OCI-M1 (cell line): ENCODE measurements at regions not wholly inside any gene's neighbourhood (a gene's known extent, or its start where the extent isn't known, plus 50 kb on each side); places are given as distances from the start of the nearest gene placed in this dataset.
"Not testable (repeated sequence)": the region's sequence is repeated elsewhere in the genome, so short reads cannot be mapped to it uniquely, and the experiment has no call there.

Experiments
- DNase-seq: peaks from one replicate; lab custom pipeline; 2025; lab: John Stamatoyannopoulos, UW

- peak; percentile 49 for DNase-seq
Observed at GRCh38 chr11:95650276-95650675, 139.3 kb downstream of the FAM76B start.

DNA sequence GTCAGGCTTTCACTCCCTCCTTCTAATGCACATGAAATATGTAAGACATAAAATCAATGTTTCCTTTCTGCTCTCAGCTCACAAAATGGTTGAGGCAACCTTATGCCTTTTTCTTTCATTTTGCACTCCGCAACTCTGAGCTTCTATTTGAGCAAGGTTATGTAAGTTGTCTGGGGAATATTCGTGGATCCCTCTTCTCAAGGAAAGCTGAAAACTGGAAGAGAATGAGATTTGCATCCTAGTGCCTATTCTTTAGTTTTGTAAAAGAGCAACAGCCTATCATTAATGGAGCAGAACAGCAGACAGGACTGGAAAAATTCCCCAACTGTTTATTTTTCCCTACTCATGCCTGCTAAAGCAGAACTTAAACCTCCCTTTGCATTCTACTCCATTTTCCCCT lies 141.7 kb downstream of the FAM76B start:
- no peak for DNase-seq

DNA sequence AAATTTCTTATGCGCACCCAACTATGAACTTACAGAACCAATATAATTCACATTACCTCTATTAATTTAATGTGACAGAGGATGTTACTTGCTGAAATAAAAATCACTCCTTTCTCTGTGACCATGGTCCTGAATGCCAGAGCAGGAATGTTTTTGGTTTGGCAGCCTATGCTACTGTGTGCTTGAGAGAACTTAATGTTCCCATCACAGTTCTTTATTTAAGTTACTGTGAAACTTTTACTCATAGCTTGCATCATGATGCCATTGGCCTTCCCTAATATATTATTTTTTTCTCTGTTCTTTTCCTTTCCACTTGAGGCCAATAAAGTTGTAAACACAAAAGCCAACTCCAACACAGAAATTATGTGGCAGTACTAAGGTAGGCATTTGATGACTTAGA lies 142.2 kb downstream of the FAM76B start:
- no peak for DNase-seq

- no peak for DNase-seq
Observed at GRCh38 chr11:95641495-95641894, 148.1 kb downstream of the FAM76B start.

DNA sequence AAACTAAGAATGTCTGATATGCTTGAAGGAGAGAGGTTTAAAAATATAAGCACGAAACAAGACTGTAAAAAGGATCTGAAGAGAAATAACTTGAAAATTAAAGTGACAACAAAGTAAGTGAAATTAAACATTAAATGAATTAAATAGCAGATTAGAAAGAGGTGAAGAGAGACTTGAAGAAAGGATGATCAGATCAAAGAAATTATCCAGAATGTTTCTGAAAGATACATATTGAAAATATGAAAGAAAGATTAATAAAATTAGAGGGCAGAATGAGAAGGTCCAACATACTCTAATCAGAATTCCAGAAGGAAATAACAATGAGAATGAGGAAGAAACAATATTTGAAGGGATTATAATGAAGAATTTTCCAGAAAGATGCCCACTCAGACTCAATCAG lies 151.1 kb downstream of the FAM76B start:
- DNase-seq: no peak

GRCh38 chr11:95625164-95625900 lies 164.2 kb downstream of the FAM76B start:
- DNase-seq: no peak

DNA sequence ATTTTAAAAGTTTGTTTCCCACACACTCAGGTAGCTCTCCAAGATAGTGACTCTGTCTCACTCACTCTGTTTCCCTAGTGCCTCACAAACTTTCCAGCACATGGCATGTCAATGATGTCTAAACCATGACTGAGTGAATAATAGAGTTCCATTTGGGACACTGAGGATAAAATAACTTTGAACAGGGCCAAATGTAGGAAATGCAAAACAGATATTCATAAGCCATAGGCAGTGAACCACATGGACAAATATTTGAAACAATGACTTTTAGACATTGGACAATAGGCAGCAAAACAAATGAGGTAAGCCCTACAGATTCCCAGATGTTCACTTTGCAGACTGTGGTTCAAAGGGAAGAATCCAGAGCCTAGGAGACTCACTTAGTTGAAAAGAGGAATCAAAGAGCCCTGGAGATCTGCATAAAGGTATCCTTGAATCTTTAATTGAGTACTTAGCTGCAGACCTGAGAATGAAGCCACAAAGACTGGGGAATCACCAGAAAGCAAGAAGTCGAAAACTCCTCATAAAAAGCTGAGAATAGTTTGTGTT lies 173.3 kb downstream of the FAM76B start:
- DNase-seq: no peak

DNA sequence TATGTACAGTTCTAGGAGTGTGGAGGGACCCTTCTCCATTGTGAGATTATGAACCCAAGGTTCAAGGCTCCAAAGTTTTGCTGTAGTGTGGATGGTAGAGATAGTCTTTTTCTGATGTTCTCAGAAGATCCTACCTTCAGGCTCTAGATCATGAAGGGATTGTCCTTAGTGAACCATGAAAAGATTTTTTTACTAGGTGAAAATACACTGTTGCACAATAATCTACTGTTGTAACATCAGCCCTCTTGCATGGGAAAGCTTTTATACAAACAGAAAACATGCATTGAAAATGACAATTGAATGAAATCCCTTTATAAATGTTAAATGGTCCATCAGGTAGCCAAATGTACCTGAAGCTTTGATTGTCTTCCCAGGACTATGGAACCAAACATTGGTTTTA lies 177.8 kb downstream of the FAM76B start:
- no peak for DNase-seq

DNA sequence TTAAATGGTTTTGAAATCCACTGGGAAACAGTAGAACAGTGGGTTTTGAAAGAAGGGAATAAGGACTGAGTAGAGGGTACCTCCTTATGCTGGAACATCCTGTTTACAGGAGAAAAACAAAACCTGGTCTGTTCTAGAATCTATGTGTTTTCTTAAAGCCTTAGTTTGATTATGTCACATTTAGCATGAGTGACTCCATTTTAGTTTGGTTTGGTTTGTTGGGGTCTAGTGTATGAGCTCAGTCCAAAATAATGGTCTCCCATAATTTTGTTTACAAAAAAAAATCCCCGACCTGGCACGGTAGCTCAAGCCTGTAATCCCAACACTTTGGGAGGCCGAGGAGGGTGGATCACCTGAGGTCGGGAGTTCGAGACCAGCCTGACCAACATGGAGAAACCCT lies 179.4 kb downstream of the FAM76B start:
- DNase-seq: not testable (repeated sequence)

DNA sequence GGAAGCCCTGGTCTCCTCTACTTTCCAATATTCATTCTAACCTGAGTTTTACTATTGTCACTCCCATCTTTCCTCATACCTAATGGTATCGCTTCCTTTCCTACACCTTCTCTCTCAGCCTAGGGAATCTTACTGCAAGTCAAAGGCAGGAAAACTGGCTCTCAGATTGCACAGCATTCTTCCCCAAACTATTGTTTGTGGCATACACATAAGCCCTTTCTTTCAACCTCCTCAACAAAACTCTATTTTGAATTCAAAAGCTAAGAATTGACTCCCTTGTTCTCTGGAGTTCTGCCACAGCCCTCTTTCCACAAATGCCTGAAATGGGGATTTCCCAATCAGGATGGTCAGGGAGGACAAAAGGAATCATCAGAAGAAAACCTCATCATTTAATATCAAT lies 181.5 kb downstream of the FAM76B start:
- DNase-seq: no peak

- DNase-seq: no peak
Observed at GRCh38 chr11:95606824-95607223, 182.8 kb downstream of the FAM76B start.

- DNase-seq: peak; percentile 2
Observed at GRCh38 chr11:95605271-95605940, 184.2 kb downstream of the FAM76B start.

- DNase-seq: peak; percentile 2
Observed at GRCh38 chr11:95599959-95600586, 189.5 kb downstream of the FAM76B start.

- DNase-seq: no peak
Observed at GRCh38 chr11:95595973-95596489, 193.6 kb downstream of the FAM76B start.

GRCh38 chr11:95595541-95595940 lies 194.0 kb downstream of the FAM76B start:
- DNase-seq: no peak

DNA sequence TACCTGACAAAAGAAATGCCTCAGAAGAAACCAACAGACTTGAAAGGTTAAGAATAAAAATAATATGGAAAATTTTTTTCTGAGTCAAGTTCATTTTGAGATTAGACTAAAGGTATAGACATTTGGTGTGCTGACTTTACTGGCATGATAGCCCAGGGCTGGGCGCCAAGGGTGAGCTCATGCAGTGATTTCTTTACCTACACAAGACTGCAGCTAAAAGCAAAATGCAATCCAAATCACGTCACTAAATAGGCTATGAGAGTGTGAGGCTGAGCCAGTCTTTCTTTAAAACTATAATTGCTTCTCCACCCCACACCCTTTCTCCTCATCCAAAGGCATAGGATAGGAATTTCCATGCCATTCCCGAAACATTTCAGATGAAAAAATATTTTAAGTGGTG lies 196.5 kb downstream of the FAM76B start:
- no peak for DNase-seq

DNA sequence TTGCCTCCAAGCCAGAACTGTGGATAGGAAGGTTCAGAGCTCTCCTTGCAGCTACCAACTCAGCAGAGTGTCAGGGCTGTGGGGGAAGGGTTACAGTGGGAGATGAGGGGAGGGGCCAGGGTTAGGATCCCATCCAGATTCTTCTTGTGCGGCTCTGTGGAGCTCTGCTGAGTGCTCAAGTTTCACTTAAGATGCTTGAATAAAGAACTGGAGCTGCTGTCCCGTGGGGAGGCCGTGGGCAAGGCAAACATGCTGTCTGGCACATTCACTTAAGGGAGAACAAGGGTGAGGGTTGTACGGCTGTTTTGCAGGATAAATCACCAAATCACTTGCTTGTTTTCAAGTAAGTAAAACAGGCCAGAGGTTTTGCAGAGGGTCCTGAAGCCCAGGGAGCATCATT lies 197.1 kb downstream of the FAM76B start:
- no peak for DNase-seq

DNA sequence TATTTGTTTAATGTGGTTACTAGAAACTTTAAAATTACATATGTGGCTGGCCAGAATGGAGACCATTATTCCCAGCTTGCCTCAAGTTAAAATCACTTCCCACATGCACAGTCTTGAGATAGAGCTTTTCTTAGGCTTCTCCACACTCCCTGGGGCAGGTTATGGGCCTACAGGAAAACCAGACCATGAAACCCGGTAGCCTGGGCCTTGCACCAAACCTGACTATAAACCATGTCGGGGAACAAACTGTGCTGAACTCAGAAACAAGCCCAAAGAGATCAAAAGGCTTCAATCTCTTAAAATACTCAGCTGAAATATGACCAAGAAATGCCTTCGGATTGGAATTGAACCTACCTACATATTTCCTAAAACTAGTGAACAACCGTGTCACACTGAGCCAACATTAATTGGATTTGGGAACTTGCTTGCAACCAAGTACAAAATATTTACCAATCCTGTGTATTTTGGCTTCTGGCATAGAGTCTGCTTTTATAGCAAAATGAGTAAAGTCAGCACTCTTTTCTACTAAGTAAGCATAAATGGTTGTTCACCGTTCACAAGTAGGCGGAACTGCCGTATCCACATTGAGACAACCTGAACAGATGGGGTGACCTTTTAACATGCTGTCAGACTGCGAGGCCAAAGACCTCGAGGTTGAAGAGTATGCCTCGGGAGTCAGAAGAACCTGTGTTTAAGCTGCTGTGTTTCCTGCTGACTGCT lies 199.5 kb downstream of the FAM76B start:
- DNase-seq: no peak

- DNase-seq: no peak
Observed at GRCh38 chr11:95588821-95589220, 200.8 kb downstream of the FAM76B start.

- DNase-seq: no peak
Observed at GRCh38 chr11:95586661-95587060, 202.9 kb downstream of the FAM76B start.

GRCh38 chr11:95586155-95586554 lies 203.4 kb downstream of the FAM76B start:
- no peak for DNase-seq

DNA sequence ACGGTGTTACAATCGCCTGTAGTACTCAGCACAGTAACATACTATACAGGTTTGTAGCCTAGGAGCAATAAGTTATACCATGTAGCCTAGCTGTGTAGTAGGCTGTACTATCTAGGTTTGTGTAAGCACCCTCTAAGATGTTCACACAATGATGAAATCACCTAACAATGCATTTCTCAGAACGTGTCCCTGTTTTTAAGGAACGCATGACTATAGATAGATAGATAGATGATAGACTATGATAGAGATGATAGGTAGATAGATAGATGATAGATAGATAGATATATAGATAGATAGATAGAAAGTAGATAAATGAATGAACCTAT lies 203.9 kb downstream of the FAM76B start:
- no peak for DNase-seq
